Fibroblast of lung (primary cell): ENCODE measurements at regions not wholly inside any gene's neighbourhood (a gene's known extent, or its start where the extent isn't known, plus 50 kb on each side); places are given as distances from the start of the nearest gene placed in this dataset.

ENCODE experiments used
- CTCF ChIP-seq, 2 donors: IDR thresholded peaks in 1 of 2; conservative IDR thresholded peaks in 1 of 2; 1 replicate in 1 of 2; 2 replicates in 1 of 2; pipeline ENCODE4 v1.5.1; 2011 to 2012; ENCODE audit warnings: low read length in 2 of 2, control low read depth in 1 of 2, inconsistent platforms in 1 of 2, low read depth in 1 of 2, mild to moderate bottlenecking in 1 of 2
- EZH2 ChIP-seq: IDR thresholded peaks from 2 replicates; pipeline ENCODE4 v1.5.1; 2012; ENCODE audit warnings: low read length, control low read depth, mild to moderate bottlenecking; ENCODE audit errors: missing control alignments

GRCh38 chr3:118128886-118129285 lies 905.8 kb downstream of the IGSF11 start:
- TF ChIP-seq CTCF (conservative IDR thresholded peaks at IDR 0.05 in 1 of 2, IDR thresholded peaks at IDR 0.05 in 1 of 2; ENCODE audit: low read depth in 1 of 2, low read length in 2 of 2), result no peak
- no peak for TF ChIP-seq EZH2
